ENCODE measurements at regions not wholly inside any gene's neighbourhood (a gene's known extent, or its start where the extent isn't known, plus 50 kb on each side); places are given as distances from the start of the nearest gene placed in this dataset.
"Not testable (repeated sequence)": the region's sequence is repeated elsewhere in the genome, so short reads cannot be mapped to it uniquely, and the experiment has no call there.

GRCh38 chr5:89827359-89827758, 582.2 kb downstream of the CETN3 start:
- DNase-seq: peak; percentile 61

GRCh38 chr5:89826938-89827337, 582.6 kb downstream of the CETN3 start:
- no peak for DNase-seq

GRCh38 chr5:89823046-89823445, 586.5 kb downstream of the CETN3 start:
- no peak for DNase-seq

GRCh38 chr5:89817841-89818240, 591.7 kb downstream of the CETN3 start:
- no peak for DNase-seq

- DNase-seq: no peak
Measured at GRCh38 chr5:89816038-89816437, 593.5 kb downstream of the CETN3 start.

DNA sequence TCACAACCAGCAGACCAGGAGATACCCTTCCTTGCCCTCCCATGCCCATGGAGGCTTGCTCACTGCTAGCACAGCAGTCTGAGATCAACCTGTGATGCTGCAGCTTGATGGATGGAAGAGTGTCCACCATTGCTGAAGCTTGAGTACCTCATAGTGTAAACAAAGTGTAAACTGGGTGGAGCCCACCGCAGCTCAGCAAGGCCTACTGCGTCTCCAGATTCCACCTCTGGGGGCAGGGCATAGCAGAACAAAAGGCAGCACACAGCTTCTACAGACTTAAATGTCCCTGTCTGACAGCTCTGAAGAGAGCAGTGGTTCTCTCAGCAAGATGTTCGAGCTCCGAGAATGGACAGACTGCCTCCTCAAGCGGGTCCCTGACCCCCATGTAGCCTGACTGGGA, 608.8 kb downstream of the CETN3 start:
- DNase-seq: not testable (repeated sequence)

GRCh38 chr5:89794504-89794903, 615.1 kb downstream of the CETN3 start:
- DNase-seq: not testable (repeated sequence)

DNA sequence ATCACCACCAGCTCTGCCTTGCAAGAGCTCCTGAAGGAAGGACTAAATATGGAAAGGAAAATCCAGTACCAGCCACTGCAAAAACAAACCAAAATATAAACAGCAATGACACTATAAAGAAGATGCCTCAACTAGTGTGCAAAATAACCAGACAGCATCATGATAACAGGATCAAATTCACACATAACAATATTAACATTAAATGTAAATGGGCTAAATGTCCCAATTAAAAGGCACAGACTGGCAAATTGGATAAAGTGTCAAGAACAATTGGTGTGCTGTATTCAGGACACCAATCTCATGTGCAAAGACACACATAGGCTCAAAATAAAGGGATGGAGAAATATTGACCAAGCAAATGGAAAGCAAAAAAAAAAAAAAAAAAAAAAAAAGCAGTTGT, 629.8 kb downstream of the CETN3 start:
- DNase-seq: not testable (repeated sequence)

GRCh38 chr5:89777758-89778157, 631.8 kb downstream of the CETN3 start:
- DNase-seq: no peak

GRCh38 chr5:89769975-89770374, 639.6 kb downstream of the CETN3 start:
- DNase-seq: no peak

DNA sequence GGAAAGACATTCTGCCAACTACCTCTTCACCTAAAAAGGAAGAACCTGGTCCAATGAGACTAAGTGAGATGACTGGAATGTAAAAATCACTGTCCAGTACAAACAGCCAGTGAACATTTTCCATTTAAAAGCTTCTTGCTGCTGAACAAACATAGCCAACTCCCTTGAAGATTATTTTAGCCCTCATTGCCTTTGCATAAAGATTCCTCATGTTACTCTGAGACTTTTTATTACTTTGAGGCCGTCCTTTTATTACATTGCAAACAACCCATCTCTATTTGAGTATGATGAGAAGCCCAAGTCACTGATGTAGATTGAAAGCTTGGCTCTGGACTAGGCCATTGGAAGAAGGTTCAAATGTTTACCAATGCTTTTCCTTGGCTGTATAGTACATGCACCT, 649.8 kb downstream of the CETN3 start:
- DNase-seq: no peak

DNA sequence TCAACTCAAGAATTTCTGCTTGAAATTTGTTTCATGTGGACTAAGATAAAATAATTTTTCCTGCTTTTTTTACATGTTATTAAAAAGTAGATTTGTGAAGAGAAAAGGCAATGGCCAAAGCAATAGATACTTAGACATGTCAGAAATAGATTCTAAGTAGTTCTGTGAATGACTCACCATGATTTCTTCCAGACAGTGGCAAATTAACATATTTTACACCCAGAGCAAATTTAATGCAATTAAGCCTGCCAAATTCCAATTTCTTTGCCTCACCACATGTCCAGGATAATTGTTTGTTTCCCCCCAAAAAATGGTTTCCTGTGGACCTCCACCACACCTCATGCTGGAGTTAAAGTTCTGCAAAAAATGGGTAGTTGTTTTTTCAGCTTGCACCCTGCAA, 651.4 kb downstream of the CETN3 start:
- DNase-seq: no peak

DNA sequence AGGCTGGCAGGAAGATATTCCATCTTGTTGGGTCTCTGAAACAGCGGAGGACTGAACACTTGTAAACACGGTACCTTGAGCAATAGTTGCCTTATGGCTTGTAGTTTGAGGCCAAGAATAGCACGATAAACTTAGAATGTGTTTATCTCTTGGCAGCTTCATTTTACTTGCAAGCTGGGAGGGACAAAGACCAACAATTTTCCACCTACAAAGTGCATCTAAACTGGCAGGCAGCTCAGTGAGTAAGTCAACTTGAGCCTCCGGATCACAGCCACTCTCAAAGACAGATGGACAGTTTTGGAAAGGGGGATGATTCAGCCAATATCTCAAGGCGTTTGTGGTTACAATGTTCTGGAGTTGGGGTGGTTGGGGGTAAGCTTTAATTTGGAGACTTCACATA, 652.6 kb downstream of the CETN3 start:
- no peak for DNase-seq

DNA sequence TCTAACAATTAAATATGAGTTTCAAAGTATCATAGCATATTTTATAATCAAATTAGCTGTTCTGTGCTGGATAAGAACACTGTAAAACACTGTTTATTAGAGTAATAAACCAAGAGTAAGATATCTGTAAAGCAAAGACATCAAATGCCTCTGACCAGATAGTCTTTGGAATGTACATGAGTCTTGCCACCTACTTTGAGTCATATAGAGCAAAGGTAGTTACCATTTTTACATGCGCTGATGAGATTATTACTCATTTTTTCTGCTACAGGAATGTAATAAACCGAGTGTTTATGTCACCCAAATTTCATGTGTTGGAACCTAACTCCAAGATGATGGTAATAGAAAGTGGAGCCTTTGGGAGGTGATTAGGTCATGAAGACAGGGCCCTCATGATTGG, 654.5 kb downstream of the CETN3 start:
- DNase-seq: no peak

- DNase-seq: no peak
Measured at GRCh38 chr5:89735082-89735481, 674.5 kb downstream of the CETN3 start.

GRCh38 chr5:89733772-89734171, 675.8 kb downstream of the CETN3 start:
- DNase-seq: no peak

DNA sequence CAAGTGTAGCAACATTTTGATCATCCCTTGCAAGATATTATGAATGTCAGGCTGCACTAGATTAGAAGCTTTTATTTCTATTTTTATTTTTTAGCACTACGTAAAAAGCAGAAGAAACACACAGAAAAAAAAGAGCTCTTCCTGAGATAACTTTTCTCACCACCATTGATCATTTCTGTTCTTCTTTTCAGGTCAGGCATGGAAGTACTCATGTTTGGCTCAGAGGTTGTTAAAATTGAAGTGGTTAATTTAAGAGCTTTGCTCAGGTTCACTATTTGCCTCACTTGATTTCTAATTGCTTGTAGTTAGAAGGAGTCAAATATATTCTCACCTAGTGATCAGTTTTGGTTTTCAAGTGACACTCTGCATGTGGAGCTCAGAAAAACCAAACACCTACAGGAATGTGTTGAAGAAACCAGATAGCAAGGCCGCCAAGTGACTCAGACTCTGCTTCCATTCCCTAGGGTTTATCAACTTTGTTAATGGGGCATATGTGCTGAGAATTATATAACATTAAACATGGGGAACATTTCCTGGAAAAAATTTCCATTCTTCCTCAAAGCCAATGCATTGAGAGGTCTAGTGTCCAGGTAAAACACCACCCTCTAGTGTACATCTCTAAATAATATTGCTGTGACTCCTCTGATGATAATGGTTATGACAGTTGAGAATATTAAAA, 679.8 kb downstream of the CETN3 start:
- no peak for DNase-seq

DNA sequence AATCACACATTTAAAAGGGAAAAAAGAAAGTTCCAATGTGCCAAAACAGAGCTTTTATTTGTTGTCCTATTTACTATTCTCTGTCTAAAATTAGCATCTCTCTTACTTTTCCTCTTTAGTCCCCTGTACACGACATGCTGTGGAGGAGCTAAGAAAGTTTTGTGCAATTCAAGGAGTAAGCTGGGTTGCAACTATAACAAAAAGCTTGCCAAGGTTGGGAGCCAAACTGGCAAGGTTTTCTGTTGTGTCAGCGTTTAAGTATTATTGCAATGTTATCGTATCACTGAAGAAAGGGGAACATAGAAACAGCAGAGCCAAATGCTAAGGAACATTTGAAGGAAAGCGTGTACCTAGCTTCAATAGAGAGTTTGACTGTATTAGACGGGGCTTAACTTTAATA, 680.8 kb downstream of the CETN3 start:
- DNase-seq: peak; percentile 69

DNA sequence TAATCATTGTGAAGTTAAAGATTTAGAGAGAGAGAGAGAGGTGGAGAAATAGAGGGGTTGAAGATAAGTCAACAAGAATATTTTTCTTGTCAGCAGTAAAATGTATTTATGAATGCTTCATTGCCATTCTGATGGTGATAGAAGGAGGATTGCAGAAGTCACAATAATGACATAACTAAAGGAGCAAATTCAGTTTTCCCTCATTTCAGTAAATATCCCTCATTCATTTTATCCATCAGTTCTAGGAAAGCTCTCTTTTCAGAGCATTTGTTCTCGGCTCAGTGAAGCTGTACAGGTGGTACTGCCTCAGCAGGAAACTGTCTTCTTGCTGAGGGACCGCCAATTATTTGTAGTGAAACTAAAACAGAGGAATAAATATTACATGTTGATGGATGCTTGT, 681.4 kb downstream of the CETN3 start:
- DNase-seq: no peak

GRCh38 chr5:89724379-89725095, 685.0 kb downstream of the CETN3 start:
- DNase-seq: no peak

- no peak for DNase-seq
Measured at GRCh38 chr5:89723907-89724306, 685.6 kb downstream of the CETN3 start.

- no peak for DNase-seq
Measured at GRCh38 chr5:89722538-89722937, 687.0 kb downstream of the CETN3 start.

GRCh38 chr5:89721931-89722330, 687.6 kb downstream of the CETN3 start:
- no peak for DNase-seq

GRCh38 chr5:89721353-89721752, 688.2 kb downstream of the CETN3 start:
- DNase-seq: peak; percentile 30
